NCI-H774 (cell line): ENCODE measurements at regions not wholly inside any gene's neighbourhood (a gene's known extent, or its start where the extent isn't known, plus 50 kb on each side); places are given as distances from the start of the nearest gene placed in this dataset.
A peak's percentile ranks its signal among the peaks of the same experiment; 100 is the strongest.
"Not testable (repeated sequence)": the region's sequence is repeated elsewhere in the genome, so short reads cannot be mapped to it uniquely, and the experiment has no call there.

Experiments used
- DNase-seq: peaks from one replicate; lab custom pipeline; 2025; lab: John Stamatoyannopoulos, UW

DNA sequence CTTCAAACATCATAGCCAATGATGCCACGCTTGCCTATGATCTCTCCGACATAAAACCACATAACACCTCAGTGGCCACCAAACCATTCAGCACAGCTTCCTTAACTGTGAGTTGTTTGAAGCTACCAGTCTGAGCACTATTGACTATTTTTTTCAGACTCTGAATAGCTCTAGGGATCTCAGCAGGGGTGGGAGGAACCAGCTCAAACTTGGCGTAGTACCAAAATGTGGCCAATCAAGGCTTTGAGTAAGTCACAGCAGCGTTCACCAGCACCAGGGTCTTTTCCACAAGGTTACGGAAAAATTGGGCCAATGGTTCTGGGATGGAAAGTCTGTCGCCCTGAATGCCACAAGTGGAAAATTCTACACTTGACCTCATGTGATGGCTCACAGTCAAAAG is 70.6 kb downstream of the SMPDL3A start:
- no peak for DNase-seq

DNA sequence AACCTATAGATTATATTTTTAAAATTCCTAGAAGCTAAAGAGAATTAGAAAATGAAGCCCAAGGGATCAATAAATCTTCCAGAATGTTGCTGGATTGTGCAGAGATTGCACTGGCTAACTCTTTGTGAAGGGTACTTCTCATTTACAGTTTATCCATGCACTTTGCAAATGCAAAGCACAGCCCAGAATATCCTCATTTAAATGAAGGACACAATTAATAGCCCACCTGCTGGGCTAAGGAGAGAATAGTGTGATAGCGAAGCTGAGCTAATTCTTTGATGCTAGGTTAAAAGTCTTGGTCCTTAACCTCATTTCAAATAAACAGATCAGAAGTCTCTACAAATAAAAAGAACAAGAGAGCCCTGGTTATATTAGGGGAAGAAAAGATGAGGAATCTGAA is 72.5 kb downstream of the SMPDL3A start:
- no peak for DNase-seq

DNA sequence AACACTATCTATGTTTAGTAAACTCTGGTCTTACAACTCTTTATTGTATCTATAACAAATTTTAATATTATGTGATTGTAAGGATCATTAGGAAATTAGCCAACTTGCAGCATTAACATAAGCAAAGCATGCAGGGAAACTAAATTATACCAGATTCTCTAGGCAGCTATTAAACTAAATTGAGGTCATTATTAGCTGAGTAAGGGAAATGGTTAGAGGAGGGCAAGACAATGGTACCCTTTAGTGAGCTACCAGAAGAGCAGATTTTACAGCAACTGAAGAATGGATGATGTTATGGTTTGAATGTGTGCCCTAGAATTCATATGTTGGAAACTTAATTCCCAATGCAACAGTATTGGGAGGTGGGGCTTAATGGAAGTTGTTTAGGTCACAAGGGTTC is 79.1 kb downstream of the SMPDL3A start:
- no peak for DNase-seq

DNA sequence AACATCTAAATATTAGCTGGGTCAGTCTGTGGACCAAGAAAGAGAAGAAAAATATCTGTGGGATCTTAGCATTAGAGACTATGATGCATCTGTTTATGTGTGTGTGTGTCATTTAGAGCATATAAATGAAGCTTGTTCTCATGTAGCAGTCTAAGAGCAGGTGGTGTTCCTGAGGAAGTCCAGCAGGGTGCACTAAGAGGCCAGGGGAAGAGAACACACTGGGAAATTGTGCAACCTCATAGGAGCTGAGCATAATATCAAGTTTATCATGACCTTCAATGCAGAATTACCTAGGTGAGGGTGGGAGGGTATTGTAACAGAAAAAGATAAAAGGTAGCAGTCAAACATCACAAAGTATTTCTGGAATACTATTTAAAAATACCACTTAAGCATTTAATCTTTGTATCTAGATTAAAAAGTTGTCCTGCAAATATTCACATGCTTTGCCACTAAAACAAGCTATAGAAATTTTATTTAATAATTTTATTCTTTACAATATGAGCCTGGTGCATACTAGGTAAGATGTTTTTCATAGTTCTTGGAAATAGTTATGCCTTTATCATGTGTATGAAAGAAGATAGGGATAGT is 80.5 kb downstream of the SMPDL3A start:
- peak; percentile 83 for DNase-seq

DNA sequence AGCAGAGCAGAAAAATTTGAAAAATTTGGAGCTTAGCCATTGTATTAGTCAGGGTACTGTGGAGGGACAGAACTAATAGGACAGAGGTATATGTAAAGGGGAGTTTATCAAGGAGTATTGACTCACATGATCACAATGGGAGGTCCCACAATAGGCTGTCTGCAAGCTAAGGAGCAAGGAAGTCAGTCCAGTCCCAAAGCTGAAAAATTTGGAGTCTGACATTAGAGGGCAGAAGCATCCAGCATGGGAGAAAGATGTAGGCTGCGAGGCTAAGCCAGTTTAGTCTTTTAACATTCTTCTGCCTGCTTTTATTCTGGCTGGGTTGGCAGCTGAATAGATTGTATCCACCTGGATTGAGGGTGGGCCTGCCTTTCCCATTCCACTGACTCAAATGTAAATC is 82.0 kb downstream of the SMPDL3A start:
- no peak for DNase-seq

DNA sequence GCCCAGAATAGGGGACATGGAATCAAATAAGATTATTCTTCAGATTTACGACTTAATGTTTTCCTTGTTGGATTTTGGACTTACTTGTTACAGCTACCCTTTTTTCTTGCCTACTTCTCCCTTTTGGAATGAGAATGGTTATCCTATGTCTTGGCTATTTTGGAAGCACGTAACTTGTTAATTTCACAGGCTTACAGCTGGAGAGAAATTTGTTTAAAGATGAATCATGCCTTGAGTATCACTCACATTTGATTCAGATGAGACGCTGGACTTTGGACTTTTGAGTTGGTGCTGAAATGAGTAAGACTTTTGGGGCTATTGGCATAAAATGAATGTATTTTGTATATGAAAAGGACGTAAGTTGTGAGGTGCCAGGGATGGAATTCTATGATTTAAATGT is 83.3 kb downstream of the SMPDL3A start:
- DNase-seq, result no peak

DNA sequence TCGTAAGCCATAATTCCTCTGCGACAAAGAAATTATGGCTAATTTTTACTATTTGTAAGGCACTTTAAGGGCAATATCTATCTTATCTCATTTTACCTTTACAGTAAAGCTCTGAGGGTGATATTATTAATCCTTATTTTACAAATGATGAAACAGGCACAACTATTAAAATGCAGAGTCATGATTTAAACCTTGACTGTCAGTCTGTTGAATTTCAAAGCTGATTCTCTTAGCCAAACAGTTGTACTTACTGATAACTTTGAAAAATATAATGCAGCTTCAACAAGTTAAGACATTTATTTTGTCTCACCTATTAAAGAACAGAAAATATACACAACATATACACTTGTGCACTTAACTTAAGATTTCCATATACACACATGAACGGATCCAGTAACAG is 88.2 kb downstream of the SMPDL3A start:
- DNase-seq, result no peak

DNA sequence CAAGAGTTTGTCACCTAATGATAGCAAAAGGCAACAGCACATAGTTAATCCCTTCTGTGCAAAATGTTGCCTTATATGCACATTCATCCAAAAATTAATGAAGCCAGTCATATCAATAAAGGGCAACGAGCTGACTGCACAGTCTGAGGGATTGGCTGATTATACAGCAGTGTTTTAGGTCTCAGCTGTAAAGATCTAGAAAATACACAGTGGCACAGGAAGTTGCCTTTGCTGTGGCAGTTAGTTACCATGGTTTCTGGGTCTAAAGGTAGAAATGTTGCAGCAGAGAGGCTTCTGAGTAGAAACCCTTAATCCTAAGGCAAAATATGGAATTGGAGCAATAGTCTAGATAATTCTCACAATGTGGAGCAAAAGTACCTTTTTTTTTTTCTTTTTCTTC is 89.7 kb downstream of the SMPDL3A start:
- no peak for DNase-seq

DNA sequence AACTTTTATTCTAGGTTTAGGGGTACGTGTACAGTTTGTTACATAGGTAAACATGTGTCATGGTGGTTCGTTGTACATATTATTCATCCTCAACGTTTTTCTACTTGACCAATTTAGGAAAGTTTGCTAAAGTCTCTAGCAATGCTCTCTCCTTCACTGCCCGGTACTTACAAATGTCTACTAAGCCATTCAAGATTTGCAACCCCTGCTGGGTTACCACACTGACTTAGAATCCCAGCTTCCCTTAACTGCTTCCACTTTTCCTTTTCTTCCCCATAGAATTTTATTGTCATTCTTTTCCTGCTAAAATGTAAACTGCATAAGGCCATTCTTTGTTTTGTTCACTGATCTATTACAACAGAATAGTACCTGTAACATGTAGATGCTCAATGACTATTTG is 97.4 kb downstream of the SMPDL3A start:
- no peak for DNase-seq

DNA sequence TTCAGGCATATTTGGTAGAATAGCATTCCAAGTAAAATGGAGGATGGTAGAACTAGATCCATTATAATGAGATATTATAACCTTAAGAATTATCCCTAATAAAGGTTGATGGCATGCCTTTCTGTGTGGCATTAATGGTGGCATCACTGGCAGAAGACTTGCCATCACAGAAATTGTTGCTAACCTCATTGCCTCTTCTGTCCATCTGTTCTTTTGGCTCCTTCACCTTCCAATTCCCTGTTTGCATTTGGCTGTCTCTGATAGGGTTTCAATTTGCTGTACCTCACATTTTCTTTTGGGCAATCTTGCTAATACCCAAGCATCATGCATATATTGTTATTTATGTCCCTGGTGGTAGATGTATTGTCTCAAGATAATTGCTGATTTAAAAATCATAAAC is 98.9 kb downstream of the SMPDL3A start:
- no peak for DNase-seq

DNA sequence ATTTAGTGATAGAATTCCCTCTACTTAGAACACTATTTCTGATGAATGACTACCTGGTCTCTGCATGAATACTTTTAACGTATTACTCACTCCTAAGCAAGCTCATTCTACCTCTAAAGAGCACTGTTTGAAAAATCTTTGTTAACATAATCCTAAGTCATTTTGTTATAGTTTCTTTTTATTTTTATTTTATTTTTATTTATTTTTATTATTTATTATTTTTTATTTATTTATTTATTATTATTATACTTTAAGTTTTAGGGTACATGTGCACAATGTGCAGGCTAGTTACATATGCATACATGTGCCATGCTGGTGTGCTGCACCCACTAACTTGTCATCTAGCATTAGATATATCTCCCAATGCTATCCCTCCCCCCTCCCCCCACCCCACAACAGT is 99.6 kb downstream of the SMPDL3A start:
- not testable (repeated sequence) for DNase-seq

DNA sequence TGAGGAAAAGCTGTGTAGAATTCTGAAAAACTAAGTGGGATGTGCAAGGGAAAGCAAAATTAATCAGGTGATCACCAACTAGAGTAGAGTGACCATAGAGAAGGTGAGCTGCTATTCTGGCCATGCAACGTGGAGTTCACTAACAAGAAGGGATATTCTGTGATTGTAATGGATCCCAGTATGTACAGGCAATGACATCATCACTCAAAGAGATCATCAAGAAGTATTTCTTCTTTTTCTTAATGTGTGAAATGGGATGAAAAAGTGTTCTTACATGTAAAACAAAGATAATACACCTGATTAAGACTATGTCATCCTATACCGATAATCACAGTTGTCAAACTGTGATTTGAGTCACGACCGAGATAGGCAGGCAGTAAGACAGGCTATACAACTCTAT is 101.2 kb downstream of the SMPDL3A start:
- no peak for DNase-seq

DNA sequence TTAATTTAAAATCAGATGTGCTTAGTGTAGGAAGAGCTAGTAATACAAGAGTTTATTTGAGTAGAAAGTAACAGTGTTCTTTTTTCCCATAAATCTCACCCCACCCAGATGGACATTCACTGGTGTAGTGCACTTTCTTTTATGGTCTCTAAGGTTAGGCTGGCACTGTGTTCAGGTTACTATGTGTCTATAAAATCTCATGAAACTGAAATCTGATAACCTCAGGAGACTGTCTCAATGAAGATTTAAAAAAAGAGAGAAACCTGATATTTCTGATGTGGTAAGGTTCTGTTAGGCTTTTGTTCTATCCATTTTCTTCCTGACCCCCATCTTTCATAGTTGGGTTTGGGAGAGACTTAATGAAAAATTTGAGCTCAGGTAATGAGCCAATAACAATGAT is 101.2 kb upstream of the CLVS2 start:
- DNase-seq, result no peak

DNA sequence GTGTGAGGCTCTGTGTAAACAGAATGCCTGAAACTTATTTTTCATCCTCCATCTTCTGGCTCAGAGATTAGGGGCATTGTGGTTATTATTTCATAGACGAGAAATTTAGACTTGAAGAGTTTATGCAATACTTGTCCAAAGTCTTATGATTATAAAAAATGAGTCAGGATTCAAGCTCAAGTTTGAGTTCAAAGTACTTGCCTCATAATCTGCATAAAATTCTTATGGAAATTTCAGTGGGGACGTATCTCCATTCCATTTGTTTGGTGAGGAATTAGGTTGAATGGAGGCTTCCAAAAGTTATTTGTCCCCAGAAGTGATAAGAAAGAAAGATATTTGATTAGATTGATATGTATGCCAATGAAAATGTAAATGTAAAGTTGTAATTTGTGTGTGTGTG is 93.7 kb upstream of the CLVS2 start:
- DNase-seq, result no peak

DNA sequence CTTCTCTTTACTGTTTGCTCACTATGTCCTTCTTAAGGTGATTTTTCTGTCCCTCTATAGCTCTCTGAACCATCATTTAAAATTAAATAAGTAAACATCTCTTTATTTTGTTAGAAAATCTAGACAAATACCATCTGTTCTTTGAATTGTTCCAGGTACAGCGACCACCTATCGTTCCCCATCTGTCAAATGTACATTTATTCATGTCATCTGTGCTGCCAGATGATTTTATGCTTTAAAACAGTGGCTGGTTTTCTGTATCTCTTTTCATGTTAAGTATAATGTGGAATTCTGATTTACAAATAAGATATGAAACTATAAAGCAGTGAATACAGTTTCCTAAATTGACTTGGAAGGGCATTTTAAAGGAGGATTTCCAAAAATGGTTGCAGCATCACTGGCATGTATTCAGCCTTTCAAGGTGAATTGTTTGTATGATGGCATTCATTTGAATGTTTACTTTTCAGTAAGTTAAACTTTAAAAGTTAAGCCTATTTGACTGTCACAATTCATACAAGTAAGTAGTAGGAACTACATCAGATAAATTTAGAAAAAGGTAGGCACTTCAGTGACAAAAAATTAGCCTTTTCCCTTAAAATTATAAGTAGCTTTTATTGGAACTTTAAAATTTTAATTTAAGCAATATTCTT is 92.6 kb upstream of the CLVS2 start:
- DNase-seq, result no peak

DNA sequence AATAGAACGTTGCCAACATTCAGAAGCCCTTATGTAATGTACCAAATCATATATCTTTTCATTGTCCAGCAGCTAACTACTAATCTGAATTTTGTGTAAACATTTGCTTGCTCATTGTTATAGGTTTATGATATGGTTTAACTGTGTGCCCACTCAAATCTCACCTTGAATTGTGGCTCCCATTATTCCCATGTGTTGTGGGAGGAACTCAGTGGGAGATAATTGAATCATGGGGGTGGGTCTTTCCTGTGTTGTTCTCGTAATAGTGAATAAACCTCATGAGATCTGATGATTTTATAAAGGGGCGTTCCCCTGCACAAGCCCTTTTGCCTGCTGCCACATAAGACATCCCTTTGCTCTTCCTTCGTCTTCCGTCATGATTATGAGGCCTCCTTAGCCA is 91.9 kb upstream of the CLVS2 start:
- no peak for DNase-seq

DNA sequence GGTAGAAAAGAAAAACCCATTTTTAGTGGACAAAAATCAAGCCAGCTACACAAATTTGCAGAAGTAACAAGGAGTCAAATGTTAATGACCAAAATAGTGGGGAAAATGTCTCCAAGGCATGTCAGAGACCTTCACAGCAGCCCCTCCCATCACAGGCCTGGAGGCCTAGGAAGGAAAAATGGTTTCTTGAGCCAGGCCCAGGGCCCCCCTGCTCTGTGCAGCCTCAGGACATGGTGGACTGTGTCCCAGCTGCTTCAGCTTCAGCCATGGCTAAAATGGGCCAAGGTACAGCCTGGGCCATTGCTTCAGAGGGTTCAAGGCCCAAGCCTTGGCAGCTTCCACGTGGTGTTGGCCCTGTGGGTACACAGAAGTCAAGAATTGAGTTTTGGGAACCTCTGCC is 82.5 kb upstream of the CLVS2 start:
- DNase-seq, result no peak

DNA sequence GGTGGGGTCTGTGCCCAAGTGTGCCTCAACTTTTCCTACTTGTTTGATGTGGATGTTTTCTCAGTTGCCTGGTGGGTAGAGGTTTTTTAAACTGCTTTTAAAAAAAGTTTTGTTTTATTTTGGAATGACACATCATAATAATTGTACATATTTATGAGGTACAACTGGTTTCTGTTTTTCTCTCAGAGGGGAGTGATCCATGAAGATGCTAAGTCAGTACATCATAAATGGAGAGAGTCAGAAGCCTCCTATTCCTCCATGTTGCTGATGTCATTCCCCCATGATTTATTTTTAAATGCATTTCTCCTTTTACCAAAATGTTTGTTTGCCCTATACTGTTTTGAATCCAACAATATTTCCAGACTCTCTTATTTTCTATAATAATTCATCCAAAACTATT is 77.3 kb upstream of the CLVS2 start:
- DNase-seq, result no peak

DNA sequence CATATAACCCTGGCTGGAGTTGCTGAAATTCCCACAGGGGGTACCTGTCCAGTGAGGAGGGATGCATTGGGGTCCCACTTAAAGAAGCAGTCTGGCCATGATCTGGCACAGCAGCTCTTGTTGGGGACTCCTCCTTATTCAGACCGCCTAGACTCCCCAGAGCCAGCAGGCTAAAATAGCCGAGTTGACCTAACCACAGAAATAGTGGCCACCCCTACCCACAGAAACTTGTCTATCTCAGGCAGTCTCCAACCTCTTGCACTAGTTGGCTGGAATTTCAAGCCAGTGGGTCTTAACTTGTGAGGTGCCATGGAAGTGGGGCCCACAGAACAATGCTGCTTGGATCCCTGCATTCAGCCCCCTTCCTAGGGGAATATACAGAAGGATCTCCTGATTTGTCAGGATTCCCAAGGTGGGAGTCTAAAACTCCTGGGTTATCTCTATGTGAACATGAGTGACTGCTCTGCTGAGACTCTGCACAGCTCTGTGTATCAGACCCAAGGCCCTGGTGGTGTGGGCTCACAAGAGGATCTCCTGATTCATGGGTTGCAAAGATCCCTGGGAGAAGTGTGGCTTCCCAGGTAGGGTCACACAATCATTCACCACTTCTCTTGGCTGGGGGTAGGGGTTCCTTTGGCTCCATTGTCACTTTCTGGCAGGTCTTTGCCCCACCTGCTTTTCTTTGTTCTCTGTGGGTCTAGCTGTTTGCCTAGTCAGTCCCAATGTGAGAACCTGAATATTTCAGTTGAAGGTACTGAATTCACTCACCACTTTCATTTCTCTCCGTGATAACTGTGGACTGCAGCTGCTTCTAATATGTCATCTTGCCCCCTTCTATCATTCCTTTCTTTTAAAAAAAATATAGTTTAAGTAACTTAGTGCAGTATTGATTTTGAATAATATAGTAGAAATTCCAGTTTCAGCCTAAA is 65.5 kb upstream of the CLVS2 start:
- no peak for DNase-seq

DNA sequence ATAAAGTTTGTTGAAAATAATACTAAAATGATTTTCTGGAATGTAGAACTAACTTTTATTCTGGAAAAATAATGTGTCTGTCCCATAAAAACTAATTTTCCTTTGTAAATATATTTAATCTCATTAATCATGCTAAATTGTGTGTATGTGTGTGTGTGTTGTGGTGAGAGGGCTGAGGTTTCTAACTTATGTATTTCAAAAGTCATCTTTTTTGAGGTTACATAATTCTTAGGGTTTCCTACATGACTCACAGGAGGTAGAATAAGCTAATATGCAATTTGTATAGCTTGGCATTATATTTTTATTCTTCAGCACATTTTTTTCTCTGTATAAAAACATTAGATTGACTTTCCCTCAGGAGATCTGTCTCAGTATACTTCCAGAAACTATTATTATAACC is 64.1 kb upstream of the CLVS2 start:
- DNase-seq, result no peak

DNA sequence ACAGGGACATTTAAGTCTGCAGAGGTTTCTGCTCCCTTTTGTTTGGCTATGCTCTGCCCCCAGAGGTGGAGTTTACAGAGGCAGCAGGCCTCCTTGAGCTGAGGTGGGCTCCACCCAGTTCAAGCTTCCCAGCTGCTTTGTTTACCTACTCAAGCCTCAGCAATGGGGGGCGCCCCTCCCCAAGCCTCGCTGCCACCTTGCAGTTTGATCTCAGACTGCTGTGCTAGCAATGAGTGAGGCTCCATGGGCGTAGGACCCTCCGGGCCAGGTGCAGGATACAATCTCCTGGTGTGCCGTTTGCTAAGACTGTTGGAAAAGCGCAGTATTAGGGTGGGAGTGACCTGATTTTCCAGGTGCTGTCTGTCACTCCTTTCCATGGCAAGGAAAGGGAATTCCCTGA is 51.1 kb upstream of the CLVS2 start:
- DNase-seq, result not testable (repeated sequence)
